Colonic mucosa (tissue), 4 donors: ENCODE measurements at regions not wholly inside any gene's neighbourhood (a gene's known extent, or its start where the extent isn't known, plus 50 kb on each side); places are given as distances from the start of the nearest gene placed in this dataset.

Experiments used
- DNase-seq: peaks from one replicate; pipeline ENCODE4 v3.0.0-alpha.2; 2020
- H3K27ac ChIP-seq: fragments of 200-600 bp; one replicate; pipeline ENCODE4 v1.8.0; 2021
- H3K27me3 ChIP-seq: fragments of 200-600 bp; one replicate; pipeline ENCODE4 v1.8.0; 2021
- H3K36me3 ChIP-seq: fragments of 200-600 bp; one replicate; pipeline ENCODE4 v1.8.0; 2021
- H3K4me1 ChIP-seq: fragments of 200-600 bp; one replicate; pipeline ENCODE4 v1.8.0; 2021; ENCODE audit warnings: mild to moderate bottlenecking
- H3K4me3 ChIP-seq: fragments of 200-600 bp; one replicate; pipeline ENCODE4 v1.8.0; 2021
- H3K9ac ChIP-seq, 2 donors: one replicate each; pipeline ENCODE4 v1.7.0; 2013; ENCODE audit warnings: control low read depth in 2 of 2, low read depth in 2 of 2, low read length in 2 of 2
- H3K9me3 ChIP-seq: fragments of 200-600 bp; one replicate; pipeline ENCODE4 v1.8.0; 2021
- intact Hi-C: fragments of 100-400 bp; cut with DNase I; formaldehyde crosslinking; loops from one replicate; pipeline ENCODE4 v1.14.1; 2022
- TF ChIP-seq, protein P1 (sequence below): fragments of 200-600 bp; IDR thresholded peaks from one replicate; pipeline ENCODE4 v1.8.0; 2022; ENCODE audit warnings: antibody characterized with exemption, mild to moderate bottlenecking
- donor health status: healthy.
- donor health status: DM: no; HTN: no; CAD: no.
- donor health status: DM: no; HTN: no; CAD: no.

DNA sequence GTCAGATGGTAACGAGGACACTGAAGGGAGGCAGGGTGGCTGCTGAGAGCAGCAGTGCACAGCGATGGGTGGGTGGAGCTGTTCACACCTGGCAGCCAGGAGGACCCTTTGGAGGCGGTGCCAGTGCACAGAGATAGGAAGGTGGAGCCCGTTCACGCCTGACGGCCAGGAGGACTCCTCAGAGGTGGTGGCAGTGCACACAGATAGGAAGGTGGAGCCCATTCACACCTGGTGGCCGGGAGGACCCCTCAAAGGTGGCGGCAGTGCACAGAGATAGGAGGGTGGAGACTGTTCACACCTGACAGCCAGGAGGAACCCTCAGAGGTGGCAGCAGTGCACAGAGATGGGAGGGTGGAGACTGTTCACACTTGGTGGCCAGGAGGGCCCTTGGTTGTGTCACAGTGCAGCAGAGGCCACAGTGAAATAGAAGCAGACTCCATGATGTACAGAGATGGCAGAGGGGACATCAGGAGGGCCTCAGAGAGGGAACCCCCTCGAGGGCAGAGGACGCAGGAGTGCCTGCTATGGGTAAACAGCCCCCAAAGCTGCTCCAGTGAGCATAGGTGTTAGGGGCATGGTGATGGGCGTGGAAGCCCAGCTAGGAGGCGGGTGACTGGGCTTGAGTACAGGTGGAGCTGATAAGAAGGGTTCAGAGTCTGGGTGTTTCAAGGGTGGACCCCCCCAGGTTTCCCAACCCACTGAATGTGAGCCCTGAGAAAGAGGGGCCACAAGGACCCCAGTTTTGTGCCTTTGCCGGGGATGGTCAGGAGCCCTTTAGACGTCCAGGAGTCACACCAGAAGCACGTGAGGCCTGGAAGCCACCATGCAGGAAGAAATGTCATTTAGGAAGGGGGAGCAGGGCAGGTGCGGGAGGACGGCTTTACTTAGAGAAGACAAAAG lies 566.7 kb downstream of the BRD1 start:
- Histone ChIP-seq H3K27ac (no peak overlapping the region), H3K27me3 (no peaks in the 10 kb centered on the region), H3K4me3 (no peak overlapping the region), H3K36me3 (no peaks in the 10 kb centered on the region), H3K4me1 (no peaks in the 10 kb centered on the region), H3K9me3 (no peaks in the 10 kb centered on the region), H3K9ac (no peak overlapping the region)
- TF ChIP-seq, protein P1, sequence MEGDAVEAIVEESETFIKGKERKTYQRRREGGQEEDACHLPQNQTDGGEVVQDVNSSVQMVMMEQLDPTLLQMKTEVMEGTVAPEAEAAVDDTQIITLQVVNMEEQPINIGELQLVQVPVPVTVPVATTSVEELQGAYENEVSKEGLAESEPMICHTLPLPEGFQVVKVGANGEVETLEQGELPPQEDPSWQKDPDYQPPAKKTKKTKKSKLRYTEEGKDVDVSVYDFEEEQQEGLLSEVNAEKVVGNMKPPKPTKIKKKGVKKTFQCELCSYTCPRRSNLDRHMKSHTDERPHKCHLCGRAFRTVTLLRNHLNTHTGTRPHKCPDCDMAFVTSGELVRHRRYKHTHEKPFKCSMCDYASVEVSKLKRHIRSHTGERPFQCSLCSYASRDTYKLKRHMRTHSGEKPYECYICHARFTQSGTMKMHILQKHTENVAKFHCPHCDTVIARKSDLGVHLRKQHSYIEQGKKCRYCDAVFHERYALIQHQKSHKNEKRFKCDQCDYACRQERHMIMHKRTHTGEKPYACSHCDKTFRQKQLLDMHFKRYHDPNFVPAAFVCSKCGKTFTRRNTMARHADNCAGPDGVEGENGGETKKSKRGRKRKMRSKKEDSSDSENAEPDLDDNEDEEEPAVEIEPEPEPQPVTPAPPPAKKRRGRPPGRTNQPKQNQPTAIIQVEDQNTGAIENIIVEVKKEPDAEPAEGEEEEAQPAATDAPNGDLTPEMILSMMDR = no peak
- no peak for DNase-seq
- intact Hi-C loops = no loop called here

DNA sequence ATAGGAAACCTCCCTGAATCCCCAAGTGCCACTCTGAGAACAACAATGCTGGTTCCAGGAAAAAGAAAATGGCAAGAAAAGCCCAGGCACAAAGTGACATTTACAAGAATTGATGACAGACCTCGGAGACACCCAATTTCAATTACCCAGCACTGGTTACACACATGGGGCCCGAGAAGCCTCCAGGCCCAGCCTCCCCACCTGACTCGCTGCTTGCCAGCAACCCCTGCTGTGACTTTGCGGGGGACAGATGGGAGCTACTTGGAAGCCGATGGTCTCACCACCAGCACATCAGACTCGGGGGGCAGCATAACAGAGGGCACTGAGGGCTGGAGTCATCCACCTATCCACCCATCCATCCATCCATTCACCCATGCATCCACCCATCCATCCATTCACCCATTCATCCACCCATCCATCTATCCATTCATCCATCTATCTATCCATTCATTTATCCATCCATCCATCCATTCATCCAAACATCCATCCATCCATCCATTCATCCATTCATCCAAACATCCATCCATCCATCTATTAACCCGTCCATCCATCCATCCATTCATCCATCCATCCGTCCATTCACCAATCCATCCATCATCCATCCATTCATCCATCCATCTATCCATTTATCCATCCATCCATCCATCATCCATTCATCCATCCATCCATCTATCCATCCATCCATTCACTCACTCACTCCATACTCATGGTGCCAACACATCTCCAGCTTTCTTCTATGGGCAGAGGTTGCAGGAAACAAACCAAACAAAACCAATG lies 567.6 kb downstream of the BRD1 start:
- Histone ChIP-seq H3K36me3 (no peaks in the 10 kb centered on the region), H3K4me3 (no peak overlapping the region), H3K4me1 (no peaks in the 10 kb centered on the region), H3K9me3 (no peaks in the 10 kb centered on the region), H3K9ac (no peak overlapping the region), H3K27ac (no peak overlapping the region), H3K27me3 (no peaks in the 10 kb centered on the region)
- intact Hi-C loops = no loop called here
- TF ChIP-seq, protein P1 = no peak
- no peak for DNase-seq

DNA sequence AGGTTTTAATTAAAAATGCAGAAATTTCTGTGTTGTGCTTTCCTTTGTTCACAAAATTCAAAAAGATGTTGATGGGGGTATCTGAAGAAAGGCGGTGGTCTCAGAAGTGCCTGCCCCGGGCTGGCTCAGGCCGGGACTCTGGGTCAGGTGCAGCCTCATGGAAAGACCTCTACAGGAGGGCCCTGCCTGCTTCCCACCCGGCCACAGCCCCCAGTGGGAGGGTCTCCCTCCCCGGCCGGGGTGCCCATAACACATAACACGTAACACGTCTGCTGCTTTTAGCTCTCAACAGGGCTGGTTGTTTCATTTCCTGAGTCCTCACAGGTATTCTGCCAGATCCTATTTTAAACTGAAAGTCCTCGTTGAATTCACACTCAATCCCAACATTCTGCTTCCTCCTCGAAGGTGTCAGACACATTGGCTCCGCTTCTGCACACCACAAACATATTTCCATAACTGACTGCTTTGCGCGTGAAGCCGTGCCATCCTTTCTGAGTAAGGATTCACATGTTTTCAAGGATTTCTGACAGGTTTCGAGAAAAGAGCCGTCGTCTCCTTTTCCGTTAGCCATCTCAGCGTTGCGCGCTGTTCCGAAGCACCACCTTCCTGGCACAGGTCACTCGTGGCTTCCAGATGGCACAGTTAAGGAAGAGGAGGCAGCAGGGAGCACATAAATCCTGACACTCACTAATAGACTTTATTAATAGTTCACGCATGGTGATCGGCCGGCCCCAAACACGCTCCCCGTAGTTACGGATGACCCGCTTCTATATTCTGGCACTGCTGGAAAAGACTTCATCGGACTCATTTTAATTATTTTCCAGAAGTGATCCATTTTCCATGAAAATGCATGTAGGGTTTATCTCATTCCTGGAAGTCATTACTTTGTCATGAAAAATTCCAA lies 569.3 kb downstream of the BRD1 start:
- Histone ChIP-seq H3K27me3 (no peaks in the 10 kb centered on the region), H3K4me1 (no peaks in the 10 kb centered on the region), H3K27ac (no peak overlapping the region), H3K9me3 (no peaks in the 10 kb centered on the region), H3K9ac (no peak overlapping the region), H3K4me3 (no peak overlapping the region), H3K36me3 (no peaks in the 10 kb centered on the region)
- TF ChIP-seq, protein P1 = no peak
- DNase-seq = no peak
- intact Hi-C loops = no loop called here

DNA sequence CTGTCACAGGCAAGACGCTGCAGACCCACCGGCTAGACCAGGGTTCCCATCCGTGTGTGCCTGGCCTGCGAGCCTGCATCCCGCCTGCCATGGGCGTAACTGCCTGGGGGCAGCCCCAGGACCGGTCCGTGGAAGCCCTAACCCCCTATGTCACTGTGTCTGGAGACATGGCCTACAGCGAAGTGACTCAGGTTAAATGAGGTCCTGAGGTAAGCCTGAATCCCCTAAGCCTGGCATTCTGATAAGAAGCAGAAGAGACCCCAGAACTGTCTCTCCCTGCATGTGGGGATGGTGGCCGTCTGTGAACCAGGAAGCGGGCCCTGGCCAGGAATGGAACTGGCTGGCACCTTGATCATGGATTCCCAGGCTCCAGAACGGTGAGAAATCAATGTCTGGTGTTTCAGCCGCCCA lies 570.1 kb downstream of the BRD1 start:
- H3K27me3 ChIP-seq = no peaks in the 10 kb centered on the region
- no peaks in the 10 kb centered on the region for H3K4me1 ChIP-seq
- DNase-seq = no peak
- H3K9me3 ChIP-seq = no peaks in the 10 kb centered on the region
- H3K27ac ChIP-seq = no peak overlapping the region
- H3K36me3 ChIP-seq = no peaks in the 10 kb centered on the region
- intact Hi-C loops = no loop called here
- H3K4me3 ChIP-seq = no peak overlapping the region
- TF ChIP-seq, protein P1 = no peak
- H3K9ac ChIP-seq = no peak overlapping the region

DNA sequence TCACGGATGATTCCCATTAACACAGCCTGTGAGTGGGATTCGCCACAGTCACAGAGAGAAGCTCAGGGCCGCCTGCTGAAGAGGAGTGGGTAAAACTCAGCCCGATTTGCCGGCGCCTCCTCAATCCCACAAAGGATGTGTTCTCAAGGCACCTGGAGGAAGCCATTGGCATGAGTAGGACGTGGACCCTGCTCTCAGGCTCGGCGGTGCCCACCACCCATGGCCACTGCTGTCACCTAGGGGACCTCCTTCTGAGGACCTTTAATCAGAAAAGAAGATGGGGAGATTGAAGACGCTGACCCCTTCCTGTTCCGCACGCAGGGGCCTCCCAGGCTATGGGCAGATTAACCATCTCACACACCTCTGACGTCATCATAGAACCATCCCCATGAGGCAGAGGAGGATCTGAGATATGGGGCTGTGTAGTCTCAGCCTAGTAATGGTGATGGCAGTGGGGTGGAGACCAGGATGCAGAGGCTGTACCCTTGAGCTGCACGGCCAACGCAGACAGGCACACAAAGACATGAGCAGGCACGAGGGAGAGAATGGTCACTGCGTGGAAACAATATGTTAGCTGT lies 571.8 kb downstream of the BRD1 start:
- H3K4me1 ChIP-seq = no peaks in the 10 kb centered on the region
- no peak for DNase-seq
- no peak overlapping the region for H3K27ac ChIP-seq
- TF ChIP-seq, protein P1 = no peak
- intact Hi-C loops = no loop called here
- H3K4me3 ChIP-seq = no peak overlapping the region
- no peak overlapping the region for H3K9ac ChIP-seq
- no peaks in the 10 kb centered on the region for H3K36me3 ChIP-seq
- no peaks in the 10 kb centered on the region for H3K27me3 ChIP-seq
- no peaks in the 10 kb centered on the region for H3K9me3 ChIP-seq
